HG03175 (cell line): ENCODE measurements at regions not wholly inside any gene's neighbourhood (a gene's known extent, or its start where the extent isn't known, plus 50 kb on each side); places are given as distances from the start of the nearest gene placed in this dataset.
"Not testable (repeated sequence)": the region's sequence is repeated elsewhere in the genome, so short reads cannot be mapped to it uniquely, and the experiment has no call there.

ENCODE experiments used
- ATAC-seq: cut with Tn5 transposase; IDR thresholded peaks from one replicate; pipeline ENCODE4 v1.9.1; 2021; ENCODE audit warnings: mild to moderate bottlenecking, moderate library complexity; ENCODE audit not compliant: unreplicated experiment

DNA sequence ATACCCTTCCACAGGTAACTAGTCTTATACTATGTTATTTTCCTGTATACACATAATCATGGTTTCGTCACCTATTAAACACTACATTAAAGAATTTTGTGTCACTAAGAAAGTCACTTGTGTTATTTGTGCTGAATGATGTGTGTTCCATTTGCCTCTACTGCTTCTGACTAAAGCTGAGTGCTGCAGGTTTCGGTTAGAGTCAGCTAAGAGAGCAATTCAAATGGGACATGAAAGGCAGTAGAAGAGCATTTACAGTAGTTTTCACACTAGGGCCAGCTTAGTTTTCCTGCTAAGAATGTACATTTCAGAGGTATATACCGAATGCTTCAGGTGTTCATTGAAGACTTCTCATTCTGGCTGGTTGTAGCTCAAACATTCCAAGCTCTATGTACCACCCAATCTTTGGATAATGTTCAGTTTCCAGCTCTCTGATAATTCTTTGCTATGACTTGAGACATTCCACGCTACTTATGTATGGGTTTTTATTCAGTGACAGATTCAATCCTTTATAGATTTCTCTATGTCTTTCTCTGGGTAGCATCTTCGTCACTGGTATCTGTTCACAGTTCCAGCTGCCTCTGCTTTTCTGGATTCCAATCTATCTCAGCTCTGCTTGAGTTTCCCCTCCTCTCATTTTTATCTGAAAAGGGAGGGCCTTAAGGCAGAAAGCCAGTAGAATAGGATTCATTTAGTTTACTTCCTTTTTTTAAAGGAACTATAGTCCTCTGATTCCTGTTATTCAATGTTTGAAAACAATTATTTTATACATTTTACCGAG lies 164.4 kb downstream of the CXXC4 start:
- ATAC-seq: no peak

DNA sequence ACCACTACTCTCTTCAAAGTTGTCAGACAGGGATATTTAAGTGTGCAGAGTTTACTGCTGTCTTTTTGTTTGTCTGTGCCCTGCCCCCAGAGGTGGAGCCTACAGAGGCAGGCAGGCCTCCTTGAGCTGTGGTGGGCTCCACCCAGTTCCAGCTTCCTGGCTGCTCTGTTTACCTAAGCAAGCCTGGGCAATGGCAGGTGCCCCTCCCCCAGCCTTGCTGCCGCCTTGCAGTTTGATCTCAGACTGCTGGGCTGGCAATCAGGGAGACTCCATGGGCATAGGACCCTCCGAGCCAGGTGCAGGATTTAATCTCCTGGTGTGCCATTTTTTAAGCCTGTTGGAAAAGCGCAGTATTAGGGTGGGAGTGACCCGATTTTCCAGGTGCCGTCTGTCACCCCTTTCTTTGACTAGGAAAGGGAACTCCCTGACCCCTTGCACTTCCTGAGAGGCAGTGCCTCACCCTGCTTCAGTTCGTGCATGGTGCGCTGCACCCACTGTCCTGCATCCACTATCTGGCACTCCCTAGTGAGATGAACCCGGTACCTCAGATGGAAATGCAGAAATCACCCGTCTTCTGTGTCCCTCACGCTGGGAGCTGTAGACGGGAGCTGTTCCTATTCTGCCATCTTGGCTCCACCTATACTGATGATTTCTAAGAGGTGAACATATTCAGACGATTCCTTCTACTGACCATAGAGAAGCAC lies 167.6 kb downstream of the CXXC4 start:
- not testable (repeated sequence) for ATAC-seq

DNA sequence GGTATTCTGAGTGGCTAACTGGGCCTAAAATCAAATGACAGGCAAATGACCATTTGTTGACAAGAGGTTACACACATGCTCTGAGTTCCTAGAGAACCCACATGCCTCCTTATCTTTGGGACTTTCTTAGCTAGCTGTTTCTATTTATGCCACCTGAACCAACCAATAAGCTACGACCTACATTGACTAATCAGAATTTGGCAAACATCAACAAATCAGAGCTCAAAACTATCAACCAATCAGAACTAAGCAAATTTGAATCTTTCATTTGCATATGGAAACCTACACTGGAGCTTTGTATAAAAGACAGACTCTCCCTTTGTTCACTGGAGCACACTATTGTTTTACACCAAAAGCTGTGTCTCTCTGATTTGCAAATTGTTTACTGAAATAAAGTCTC lies 192.0 kb downstream of the CXXC4 start:
- no peak for ATAC-seq

DNA sequence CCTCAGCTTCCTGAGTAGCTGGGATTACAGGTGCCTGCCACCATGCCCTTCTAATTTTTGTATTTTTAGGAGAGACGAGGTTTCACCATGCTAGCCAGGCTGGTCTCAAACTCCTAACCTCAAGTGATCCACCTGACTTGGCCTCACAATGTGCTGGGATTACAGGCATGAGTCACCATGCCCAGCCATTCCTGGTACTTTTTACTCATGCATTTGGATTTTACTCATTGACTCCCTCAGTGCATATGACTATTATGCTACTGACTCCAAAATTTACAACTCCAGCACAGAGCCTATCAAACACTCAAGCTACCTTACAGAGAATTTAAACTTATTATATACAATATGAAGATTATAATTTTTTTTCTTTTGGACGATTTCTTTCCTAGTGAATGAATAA lies 199.9 kb downstream of the CXXC4 start:
- ATAC-seq: no peak

DNA sequence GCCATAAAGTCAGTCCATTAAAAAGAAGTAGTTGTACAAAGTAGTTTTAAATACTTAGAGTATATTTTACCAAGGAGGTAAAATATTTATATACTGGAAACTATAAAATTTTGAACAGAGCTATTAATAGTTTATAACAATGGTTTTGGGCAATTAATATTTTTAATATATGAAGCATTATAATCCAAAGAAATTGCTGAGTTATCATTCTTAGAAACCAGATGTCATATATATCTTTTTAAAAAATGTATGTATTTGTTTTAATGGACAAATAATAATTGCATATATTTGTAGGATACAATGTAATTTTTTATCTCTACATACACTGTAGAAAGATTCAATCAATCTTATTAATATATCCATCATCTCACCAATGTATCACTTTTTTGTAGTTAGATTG lies 207.8 kb downstream of the CXXC4 start:
- no peak for ATAC-seq

DNA sequence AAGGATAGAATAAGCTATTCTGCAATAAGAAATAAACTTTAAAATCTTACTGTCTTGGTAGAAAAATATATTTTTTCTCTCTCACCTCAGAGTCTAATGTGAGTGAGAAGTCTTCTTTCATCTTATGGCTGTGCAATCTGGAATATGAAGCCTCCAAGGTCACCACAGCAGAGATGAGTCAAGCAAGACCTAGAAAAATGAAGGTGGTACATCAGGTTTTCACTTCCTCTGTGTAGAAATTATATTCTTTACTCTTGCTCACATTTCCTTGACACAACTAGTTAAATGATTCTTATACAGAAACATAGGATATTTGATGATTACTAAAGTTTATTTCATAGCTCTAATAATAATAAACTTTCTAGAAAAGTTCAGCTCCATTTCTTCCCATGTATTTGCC lies 211.4 kb downstream of the CXXC4 start:
- no peak for ATAC-seq

DNA sequence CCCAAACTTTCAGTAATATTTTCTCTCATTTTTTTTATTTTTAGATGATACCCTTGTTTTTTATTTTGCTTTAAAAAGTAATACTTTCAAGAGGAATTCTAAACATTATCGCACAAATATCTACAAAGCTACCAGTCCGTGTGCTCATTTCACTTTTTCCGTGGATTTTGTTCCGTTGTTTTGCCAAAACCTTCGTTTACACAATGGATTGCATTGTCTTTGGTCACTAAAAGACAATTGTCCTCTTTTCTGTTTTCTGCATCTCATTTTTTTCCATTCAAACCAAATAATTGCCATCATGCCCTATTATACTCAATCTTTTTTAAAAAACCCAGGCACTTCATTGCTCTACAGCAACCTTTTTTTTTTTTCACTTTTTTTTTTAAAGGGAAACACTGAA lies 214.9 kb downstream of the CXXC4 start:
- ATAC-seq: no peak

DNA sequence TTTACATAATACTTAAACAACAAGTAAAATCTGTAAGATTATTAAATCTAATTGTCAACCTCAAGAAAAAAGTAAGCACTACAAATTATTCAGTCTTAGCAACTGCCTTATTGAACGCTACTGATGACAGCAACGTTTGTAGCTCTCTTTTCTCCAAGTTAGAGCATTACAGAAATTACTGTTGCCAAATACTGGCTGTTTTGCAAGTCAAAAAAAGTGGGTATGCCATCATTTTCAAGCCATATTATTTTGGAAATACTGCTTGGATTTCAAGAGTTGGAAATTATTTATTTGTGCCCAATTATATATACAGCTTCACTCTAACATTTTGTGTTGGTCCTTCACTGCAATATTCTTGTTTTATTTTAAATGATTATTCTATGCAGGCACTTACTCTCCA lies 221.7 kb downstream of the CXXC4 start:
- no peak for ATAC-seq

DNA sequence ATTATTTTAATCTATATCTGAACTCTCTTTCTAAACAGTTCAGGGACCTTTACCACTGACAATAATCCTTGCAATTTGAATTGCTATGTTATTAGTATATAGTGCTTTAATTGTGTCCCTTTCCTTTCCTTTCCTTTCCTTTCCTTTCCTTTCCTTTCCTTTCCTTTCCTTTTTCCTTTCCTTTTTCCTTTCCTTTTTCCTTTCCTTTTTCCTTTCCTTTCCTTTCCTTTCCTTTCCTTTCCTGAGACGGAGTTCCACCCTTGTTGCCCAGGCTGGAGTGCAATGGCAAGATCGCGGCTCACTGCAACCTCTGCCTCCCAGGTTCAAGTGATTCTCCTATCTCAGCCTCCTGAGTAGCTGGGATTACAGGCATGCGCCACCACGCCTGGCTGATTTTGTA lies 225.1 kb downstream of the CXXC4 start:
- not testable (repeated sequence) for ATAC-seq

DNA sequence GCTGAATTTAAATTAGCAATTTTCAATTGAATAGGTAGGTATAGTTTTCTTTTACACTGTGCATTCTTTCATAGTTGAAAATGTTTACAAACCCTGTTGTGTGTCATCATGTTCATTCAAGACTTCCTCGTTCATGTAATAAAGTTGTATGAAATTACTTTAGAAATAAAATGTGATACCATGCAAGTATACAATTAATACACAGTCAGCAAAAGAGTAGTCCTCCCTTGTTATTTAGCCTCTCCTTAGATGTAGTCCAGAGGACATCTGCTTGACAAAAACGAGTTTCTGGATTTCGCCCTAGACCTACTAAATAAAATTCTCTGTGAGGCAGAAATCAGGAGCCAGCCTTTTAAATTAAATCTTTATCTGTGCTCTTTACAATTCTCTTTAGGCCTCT lies 231.6 kb downstream of the CXXC4 start:
- ATAC-seq: no peak

DNA sequence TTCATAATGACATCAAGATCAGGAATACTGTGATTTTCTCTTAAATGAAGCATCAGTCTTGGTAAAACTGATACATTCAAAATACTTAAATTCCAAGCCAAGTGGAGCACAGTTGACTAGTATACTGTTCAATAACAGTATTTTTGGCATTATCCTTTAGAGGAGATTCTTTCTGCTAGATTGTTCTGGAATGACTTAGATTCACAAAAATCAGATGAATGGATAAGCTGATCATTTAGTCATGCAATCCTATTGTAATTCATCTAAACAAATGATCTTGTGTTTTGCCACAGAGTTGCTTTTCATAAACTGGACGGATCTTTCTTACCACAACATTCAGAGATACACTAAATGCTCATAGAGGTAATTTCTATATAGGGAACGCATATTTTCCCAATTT lies 232.0 kb downstream of the CXXC4 start:
- no peak for ATAC-seq

DNA sequence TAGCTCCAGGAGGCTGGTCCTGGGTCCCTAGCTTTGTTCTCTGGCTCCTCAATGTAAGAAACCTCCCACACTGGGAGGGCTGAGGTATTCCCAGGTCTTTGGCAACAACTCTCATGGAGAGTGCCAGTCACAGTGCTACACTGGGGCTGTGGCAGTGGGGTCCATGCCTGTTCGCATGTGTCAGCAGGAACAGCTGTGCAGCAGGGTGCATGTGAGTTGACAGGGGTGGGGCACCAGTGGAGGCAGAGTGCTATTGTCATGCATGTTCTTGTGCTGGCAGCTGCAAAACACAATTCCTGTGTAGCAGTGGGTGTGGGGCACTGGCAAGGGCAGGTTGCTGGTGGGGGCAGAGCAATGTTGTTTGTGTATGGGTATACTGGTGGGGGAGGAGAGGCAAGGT lies 246.0 kb downstream of the CXXC4 start:
- no peak for ATAC-seq

DNA sequence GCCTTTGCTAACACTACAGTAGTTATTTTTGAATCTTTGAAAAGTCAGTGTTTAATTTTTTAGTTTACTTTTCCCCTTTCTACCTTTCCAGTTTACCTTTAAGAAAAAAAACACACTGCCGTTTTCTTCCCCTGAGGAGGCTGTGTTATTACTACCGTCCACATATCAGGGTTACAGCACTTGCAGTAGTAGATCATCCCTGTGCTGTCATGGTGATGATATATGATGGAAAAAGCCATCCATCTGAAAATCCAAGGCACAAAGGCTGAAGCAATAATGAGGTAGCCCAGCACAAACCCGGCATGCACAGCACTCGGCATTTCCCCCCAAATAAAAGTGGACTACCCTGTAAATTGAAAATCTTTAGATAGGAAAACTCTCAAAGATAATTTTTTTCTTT lies 258.7 kb downstream of the CXXC4 start:
- ATAC-seq: no peak

DNA sequence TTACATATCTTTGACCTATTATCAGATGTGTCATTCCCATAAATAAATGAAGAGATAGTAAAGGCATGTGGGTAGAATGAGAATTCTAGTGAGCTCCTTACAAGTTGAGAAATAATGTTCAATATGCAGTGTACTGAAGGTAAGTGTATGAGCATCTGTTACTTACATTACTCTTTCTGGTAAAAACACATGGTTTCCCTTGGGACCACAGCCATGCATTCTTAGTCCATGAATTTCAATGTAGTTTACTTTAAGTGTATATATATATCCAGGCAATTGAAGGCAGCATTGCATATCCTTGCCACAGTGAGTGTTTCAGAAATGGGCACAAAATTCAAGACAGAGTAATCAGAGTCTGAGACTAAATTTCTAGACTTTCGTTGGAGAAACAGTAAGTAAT lies 277.2 kb downstream of the CXXC4 start:
- ATAC-seq: no peak

DNA sequence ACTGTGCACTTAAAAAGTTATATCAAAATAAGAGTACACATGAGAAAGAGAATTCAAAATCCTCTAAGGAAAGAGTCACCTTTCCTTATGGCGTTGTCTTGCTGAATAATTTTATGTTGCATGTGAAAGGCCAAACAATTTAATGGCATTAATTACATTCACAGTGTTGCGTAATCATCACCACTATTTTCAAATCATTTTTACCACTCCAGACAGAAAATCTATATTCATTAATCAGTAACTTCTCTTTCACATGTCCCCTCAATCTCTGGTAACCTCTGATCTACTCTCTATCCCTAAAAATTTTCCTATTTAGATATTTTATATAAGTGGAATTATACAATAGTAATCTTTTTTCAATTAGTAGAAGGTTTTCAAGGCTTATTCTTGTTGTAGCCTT lies 283.0 kb downstream of the CXXC4 start:
- ATAC-seq: no peak

DNA sequence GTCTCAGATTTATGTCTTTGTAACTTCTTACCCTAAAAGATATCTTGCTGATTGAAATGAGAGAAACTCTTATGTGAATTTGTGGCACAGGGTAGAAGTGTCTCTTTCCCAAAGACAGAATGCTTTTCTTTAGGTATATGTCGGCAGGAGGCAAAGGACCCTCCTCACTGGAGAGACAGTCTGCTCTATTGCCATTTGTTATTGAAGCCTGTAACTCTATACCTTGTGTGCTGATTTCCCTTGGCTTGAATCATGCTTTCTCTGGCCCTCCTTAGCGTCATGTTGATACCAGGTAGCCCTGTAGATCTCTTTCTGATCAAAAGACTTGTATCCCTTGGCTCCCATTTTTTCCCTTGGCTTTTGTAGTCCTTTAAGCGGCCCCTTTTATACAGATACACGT lies 284.3 kb downstream of the CXXC4 start:
- ATAC-seq: no peak

DNA sequence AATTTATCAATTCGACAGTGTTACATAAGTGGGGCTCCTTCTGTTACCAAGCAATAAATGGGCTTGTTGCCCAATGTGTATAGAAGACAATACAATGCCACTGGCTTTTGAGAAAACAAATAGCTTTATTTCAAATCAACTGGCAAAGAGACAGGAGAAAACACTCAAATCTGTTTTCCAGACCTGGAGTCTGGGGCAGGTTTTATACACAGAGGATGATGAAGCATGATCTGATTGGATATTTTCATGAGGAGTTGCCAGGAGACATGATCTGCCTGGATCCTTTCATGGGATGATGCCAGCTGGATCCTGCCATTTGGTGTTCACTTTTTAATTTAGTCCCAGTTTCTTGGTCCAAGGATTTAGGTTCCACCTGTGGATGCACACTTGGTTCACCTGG lies 287.9 kb downstream of the CXXC4 start:
- no peak for ATAC-seq

DNA sequence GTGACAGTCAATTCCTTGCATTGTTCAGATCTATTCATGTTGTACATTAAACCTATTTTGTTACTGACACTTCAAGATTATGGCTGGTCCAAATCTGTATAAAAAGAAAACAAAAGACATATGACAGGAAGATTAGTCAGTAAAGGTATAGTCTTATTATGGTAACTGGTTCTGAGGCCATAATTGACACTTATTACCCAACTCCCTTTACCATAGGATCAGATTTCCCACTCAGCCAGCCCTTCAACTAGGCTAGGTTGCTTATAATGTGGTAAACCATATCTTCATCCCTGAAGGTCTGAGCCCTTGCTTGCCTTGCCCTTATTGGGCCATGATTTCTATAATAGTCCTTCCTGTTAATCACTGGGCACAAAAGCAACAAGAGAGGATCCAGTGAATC lies 289.6 kb downstream of the CXXC4 start:
- no peak for ATAC-seq

DNA sequence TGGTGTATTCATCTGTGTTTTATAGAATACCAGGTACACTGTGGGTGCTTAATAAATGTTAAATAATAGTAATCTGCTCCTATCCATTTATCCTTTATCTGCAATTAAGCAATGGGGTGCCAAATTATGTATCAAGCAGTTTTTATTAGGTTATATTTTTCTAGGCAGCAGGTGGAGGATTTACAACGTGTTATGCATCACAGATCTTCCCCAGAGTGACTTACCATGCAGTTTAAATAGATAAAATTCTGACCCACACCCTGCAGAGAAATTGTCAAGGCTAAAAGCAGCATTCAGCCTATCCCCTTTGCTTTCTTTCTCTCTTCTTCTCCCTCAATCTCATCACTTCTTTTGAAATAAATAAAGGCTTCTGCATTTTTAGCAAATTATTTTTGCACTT lies 306.4 kb downstream of the CXXC4 start:
- ATAC-seq: no peak

DNA sequence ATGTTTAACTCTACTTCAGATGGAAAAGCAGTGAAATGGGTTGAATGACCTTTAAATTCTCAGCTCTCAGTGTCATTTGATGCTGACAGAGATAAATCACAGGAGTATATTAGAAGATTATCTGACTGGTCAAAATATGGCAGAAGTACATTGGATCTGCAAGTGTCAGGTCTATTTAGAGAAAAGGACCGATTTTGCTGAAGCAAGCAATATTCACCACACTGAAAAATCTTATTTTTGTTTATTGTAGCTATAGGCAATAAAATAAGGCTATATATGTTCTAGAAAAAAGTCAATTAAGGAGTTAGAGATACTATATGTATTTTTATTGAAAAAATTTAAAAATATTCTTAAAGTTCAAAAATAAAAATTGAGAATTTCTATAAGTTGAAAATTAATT lies 325.3 kb downstream of the CXXC4 start:
- ATAC-seq: no peak

DNA sequence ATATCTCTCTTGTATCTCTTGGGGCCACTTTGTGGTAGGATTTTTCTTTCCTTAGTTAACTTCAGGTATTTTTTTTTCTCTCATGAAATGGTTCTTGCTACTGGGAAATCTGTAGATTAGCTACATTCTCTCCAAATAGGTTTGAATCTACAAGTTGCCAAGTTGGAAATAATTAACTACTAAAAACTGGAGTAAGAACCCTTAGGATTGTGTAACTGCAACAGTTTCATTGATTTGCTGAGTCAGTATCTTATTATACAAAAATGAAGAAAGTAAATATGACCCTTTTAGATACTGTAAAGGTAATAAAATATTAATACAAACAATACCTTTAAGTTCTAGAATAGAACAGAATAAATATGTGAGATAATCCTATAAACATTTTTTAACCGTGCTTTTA lies 327.9 kb downstream of the CXXC4 start:
- no peak for ATAC-seq

DNA sequence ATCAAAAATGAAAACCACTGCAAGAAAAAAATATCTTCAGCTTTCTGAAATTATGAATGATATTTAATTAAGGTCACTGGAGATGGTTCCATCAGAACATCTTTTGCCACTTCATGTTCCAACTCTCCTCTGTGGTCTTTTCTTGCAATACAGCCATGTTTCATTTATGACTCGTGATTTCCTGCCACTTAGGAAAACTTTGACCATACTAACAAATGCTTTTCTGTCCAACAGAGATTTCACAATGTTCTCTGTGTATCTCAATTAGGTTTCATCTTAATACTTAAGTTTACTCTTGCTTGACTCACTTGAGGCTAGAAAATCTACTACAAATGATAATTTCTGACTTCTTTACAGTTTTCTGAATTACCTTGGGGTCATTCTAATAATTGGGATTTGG lies 330.9 kb downstream of the CXXC4 start:
- ATAC-seq: no peak

DNA sequence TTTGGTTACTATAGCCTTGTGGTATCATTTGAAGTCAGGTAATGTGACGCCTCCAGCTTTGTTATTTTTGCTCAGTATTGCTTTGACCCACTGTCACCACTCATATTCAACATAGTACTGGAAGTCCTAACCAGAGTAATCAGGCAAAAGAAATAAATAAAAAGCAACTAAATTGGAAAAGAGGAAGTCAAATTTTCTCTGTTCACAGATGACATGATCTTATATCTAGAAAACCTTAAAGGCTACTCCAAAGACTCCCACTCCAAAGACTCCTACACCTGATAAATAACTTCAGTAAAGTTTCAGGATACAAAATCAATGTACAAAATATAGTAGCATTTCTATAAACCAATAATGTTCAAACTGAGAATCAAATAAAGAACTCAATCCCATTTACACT lies 348.6 kb downstream of the CXXC4 start:
- ATAC-seq: no peak
